GM12865 (cell line): ENCODE measurements at regions not wholly inside any gene's neighbourhood (a gene's known extent, or its start where the extent isn't known, plus 50 kb on each side); places are given as distances from the start of the nearest gene placed in this dataset.

ENCODE experiments used
- DNase-seq: peaks from one replicate; pipeline ENCODE4 v3.0.0; 2010; ENCODE audit warnings: low read depth
- H3K4me3 ChIP-seq: 2 replicates; pipeline ENCODE4 v1.5.1; 2011; ENCODE audit warnings: mild to moderate bottlenecking, low read depth, low read length, control low read depth
- TF ChIP-seq, protein P1 (sequence below): IDR thresholded peaks from 2 replicates; pipeline ENCODE4 v1.5.1; 2011; ENCODE audit warnings: low read length, control low read depth, low read depth, inconsistent platforms; ENCODE audit not compliant: insufficient read depth; ENCODE audit errors: missing control alignments

DNA sequence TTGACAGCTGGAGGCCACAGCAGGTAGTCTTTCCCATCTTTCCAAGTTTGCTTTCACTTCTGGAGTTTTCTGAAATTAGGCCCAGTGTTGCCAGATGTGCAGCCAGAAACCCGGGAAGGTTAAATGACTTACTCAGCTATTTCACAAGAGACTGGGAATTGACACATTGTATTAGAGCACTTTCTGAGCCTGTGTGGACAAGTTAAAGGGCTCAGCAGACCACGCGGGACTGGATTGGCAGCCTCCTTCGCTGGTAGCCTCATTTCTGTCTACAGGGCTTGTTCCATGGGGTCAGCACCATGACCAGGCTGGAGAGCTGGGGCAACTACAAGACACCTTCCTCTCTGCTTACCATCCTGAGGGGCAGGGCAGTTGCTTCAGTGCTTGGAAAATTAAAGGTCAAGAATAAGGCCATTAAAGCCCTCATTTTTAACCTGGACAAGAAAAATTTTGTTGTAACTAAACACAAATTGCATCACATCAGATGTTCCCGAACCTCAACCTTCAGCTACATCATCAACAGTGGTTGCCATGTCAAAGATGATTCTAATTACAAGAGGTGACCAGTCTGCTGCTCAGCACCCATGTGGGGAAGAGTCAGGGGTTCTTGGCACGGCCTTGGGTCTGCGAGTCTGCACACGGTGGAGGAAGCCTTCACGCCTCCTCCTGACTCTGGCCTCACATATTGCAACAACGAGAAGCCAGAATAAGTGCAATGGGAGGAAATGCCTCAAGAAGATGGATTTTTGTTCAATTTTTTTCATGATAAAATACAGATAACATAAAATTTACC lies 279.5 kb upstream of the RAB6C start:
- no peak overlapping the region for H3K4me3 ChIP-seq
- TF ChIP-seq, protein P1, sequence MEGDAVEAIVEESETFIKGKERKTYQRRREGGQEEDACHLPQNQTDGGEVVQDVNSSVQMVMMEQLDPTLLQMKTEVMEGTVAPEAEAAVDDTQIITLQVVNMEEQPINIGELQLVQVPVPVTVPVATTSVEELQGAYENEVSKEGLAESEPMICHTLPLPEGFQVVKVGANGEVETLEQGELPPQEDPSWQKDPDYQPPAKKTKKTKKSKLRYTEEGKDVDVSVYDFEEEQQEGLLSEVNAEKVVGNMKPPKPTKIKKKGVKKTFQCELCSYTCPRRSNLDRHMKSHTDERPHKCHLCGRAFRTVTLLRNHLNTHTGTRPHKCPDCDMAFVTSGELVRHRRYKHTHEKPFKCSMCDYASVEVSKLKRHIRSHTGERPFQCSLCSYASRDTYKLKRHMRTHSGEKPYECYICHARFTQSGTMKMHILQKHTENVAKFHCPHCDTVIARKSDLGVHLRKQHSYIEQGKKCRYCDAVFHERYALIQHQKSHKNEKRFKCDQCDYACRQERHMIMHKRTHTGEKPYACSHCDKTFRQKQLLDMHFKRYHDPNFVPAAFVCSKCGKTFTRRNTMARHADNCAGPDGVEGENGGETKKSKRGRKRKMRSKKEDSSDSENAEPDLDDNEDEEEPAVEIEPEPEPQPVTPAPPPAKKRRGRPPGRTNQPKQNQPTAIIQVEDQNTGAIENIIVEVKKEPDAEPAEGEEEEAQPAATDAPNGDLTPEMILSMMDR = no peak
- no peak for DNase-seq

DNA sequence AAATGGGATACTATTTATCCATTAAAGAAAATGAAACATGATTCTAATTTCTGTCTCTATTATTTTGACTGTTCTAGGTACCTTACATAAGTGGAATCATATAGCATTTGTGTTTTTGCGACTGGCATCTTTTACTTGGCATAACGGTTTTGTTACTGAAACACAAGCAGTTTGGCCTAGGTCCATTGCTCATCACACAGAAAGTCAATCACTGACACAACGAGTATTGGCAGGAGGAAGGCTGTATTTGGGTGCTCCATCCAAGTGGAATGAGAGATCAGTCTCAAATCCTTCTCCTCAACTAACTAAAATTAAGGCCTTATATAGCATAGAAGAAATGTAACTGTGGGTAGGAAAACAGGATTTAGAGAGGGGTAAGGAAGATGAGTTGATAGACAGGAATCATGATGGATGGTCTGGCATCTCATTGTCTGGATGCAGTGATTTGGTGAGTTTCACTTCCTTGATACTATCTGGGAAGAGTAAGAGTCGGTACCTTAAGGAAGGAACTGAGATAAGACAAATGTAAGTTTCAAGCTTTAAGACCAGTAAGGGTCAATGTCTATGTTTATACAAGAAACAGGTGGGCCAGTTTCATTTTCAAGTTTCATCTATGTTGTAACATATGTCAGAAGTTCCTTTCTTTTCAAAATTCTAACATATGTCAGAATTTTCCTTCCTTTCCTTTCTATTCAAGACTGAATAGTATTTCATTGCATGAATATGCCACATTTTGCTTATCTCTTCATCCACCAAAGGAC lies 276.9 kb upstream of the RAB6C start:
- H3K4me3 ChIP-seq = no peak overlapping the region
- TF ChIP-seq, protein P1 = no peak
- DNase-seq = no peak

DNA sequence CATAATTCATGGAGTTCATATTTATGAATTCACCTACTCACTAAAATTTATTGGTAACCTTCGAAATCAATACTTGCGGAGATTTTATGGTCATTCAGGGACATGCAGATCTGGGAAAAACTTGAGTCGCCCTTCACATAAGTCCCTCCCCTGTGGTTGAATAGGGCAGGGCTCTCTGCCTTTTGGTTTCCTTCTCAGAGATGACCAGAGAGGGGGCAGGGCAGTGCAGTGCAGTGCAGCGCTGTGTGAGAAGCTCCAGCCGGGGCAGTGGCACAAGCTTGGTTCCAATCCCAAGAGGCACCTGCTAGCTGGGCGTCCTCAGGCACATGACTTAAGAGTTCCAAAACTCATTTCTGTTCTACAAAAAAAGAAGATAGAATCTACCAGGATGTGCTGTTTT lies 274.4 kb upstream of the RAB6C start:
- TF ChIP-seq, protein P1 = no peak
- DNase-seq = no peak
- no peak overlapping the region for H3K4me3 ChIP-seq

DNA sequence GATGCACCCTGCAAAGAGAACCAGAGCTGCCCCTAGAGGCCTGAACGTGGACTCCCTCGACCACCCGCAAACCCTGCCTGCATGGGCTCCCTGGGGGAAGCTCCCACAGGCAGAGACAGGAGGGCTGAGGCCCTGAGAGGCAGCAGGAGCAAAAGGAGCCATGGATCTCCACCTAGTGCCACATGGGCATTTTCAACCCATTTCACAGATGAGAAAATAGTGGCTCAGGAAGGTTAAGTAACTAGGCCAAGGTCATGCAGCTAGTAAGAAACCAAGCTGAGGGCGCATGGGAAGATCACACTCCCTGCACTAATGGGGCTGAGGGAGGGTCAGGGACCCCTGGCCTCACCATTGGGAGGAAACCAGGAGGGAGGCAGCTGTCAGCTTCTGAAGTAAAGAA lies 271.7 kb upstream of the RAB6C start:
- DNase-seq = no peak
- no peak overlapping the region for H3K4me3 ChIP-seq
- TF ChIP-seq, protein P1 = no peak

DNA sequence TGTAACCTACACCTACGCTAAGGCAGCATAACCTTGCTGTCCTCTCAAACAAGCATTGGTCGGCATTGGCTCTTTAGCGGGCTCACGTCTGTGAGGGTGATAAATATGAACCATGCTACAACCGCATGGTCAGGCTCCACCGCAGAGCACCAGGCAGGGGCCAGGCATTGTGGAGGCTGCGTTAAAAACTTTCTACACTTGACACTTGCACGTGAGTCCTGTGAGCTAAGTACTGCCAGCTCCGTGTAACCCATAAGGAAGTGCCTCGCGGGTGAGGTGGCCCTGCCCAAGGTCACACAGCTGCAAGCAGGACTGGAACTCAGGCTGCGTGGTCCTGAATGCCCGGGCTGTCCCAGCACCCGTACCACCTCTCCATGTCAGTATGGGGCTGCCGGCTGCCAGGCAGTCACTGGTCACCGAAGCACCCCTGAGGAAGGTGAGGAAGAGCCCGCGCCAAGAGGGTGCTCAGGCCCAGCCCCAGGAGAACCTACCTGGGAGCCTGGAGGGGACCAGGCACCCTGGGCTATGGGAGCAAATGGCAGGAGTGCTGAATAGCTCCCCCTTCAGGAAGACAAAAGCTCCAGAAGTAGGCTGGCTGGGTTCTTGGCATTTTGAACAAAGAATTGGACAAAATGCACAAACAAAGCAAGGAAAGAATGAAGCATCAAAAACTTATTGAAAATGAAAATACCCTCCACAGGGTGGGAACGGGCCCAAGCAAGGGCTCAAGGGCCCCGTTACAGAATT lies 271.1 kb upstream of the RAB6C start:
- TF ChIP-seq, protein P1 = no peak
- H3K4me3 ChIP-seq = no peak overlapping the region
- DNase-seq = no peak

DNA sequence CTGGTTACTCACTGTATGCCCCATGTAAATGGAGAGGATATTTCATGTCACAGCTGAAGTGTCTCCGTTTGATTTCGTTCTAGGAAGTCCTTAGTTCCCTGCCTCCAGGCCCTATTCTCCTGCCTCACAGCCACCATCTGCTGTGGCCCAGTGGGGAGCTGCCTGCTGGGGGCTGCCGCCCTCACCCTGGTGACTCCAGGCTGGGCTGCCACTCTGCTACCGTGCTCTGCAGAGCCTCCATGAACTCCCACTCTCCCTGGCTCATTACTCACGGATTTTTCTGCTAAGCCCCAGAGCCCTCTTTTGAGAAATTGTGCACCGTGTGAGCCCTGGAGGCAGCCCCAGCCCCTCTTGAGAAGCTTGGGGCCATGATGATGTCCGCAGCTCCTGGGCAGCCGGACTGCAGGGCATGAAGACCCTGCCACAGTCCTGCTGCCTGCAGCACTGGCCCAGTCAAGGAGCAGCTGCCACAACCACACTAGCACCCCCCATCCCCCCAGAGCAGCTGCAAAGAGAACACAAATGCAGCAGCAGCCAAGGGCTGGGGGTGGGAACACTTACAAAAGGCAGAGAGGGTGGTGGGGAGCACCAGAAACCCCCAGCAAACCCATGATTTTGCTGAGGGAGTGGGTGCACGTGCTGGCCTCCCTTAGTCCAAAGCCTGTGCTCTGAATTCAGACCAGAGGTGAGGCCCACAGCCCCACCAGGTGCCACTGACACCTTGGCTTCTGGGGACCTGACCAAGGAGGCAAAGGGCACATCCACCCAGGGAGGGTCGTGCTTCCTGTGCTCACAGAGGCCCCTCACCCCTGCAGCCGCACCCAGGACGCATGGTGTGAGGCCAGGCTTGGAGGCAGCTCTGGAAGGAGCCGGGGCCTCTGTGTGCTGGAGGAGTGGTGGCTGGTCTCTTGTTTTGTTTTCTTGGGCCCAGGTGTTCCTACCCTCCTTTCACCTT lies 270.2 kb upstream of the RAB6C start:
- no peak overlapping the region for H3K4me3 ChIP-seq
- no peak for DNase-seq
- TF ChIP-seq, protein P1 = no peak
